ENCODE measurements at regions not wholly inside any gene's neighbourhood (a gene's known extent, or its start where the extent isn't known, plus 50 kb on each side); places are given as distances from the start of the nearest gene placed in this dataset.
"Not testable (repeated sequence)": the region's sequence is repeated elsewhere in the genome, so short reads cannot be mapped to it uniquely, and the experiment has no call there.

GRCh38 chr5:69001627-69002026 is 92.2 kb upstream of the SLC30A5 start:
- peaks cover 7% of the 10 kb centered on the region for H3K27me3 Mint-ChIP-seq (ENCODE audit: insufficient read depth)
- intact Hi-C loops (cut with micrococcal nuclease), result no loop called here
- H3K4me3 Mint-ChIP-seq, result no peak overlapping the region
- H3K27ac Mint-ChIP-seq, result no peak overlapping the region
- no peaks in the 10 kb centered on the region for H3K9me3 Mint-ChIP-seq
- H3K36me3 Mint-ChIP-seq (ENCODE audit: low read depth), result no peaks in the 10 kb centered on the region
- no peaks in the 10 kb centered on the region for H3K4me1 Mint-ChIP-seq (ENCODE audit: low read depth)
- no peak for DNase-seq (ENCODE audit: low spot score)

- no peak overlapping the region for H3K27ac Mint-ChIP-seq
- H3K9me3 Mint-ChIP-seq, result no peaks in the 10 kb centered on the region
- no peak for DNase-seq (ENCODE audit: low spot score)
- intact Hi-C loops (cut with micrococcal nuclease), result no loop called here
- H3K27me3 Mint-ChIP-seq (ENCODE audit: insufficient read depth), result peaks cover 13% of the 10 kb centered on the region
- no peaks in the 10 kb centered on the region for H3K4me1 Mint-ChIP-seq (ENCODE audit: low read depth)
- H3K36me3 Mint-ChIP-seq (ENCODE audit: low read depth), result no peaks in the 10 kb centered on the region
- no peak overlapping the region for H3K4me3 Mint-ChIP-seq
Measured at GRCh38 chr5:69004127-69004526, 89.7 kb upstream of the SLC30A5 start.

- no peaks in the 10 kb centered on the region for H3K9me3 Mint-ChIP-seq
Measured at GRCh38 chr5:69004676-69005075, 89.1 kb upstream of the SLC30A5 start.

GRCh38 chr5:69006030-69006429 is 87.8 kb upstream of the SLC30A5 start:
- Mint-ChIP-seq H3K9me3 (no peaks in the 10 kb centered on the region), H3K36me3 (ENCODE audit: low read depth) (no peaks in the 10 kb centered on the region), H3K27ac (no peak overlapping the region), H3K4me3 (no peak overlapping the region), H3K4me1 (ENCODE audit: low read depth) (no peaks in the 10 kb centered on the region), H3K27me3 (ENCODE audit: insufficient read depth) (peaks cover 16% of the 10 kb centered on the region)
- intact Hi-C loops (cut with micrococcal nuclease), result loop anchor here (5.0 kb wide), 1 partner anchor 544 kb away; no protein-coding TSS in a partner anchor
- no peak for DNase-seq (ENCODE audit: low spot score)

More at GRCh38 chr5:69004676-69005075, 89.1 kb upstream of the SLC30A5 start:
- Mint-ChIP-seq H3K27me3 (ENCODE audit: insufficient read depth) (peaks cover 13% of the 10 kb centered on the region), H3K27ac (no peak overlapping the region), H3K4me1 (ENCODE audit: low read depth) (no peaks in the 10 kb centered on the region), H3K4me3 (no peak overlapping the region), H3K36me3 (ENCODE audit: low read depth) (no peaks in the 10 kb centered on the region)
- no peak for DNase-seq (ENCODE audit: low spot score)
- intact Hi-C loops (cut with micrococcal nuclease), result loop anchor here (5.0 kb wide), 1 partner anchor 542 kb away; no protein-coding TSS in a partner anchor

GRCh38 chr5:69007163-69007562 is 86.7 kb upstream of the SLC30A5 start:
- no peaks in the 10 kb centered on the region for H3K9me3 Mint-ChIP-seq
- no peak overlapping the region for H3K4me3 Mint-ChIP-seq
- no peaks in the 10 kb centered on the region for H3K4me1 Mint-ChIP-seq (ENCODE audit: low read depth)
- no peaks in the 10 kb centered on the region for H3K36me3 Mint-ChIP-seq (ENCODE audit: low read depth)
- intact Hi-C loops (cut with micrococcal nuclease), result loop anchor here (1.0 to 5.0 kb wide), 2 partner anchors 545 to 720 kb away; no protein-coding TSS in a partner anchor
- peaks cover 16% of the 10 kb centered on the region for H3K27me3 Mint-ChIP-seq (ENCODE audit: insufficient read depth)
- DNase-seq (ENCODE audit: low spot score), result no peak
- no peak overlapping the region for H3K27ac Mint-ChIP-seq

- intact Hi-C loops (cut with micrococcal nuclease), result loop anchor here (1.0 to 5.0 kb wide), 2 partner anchors 546 to 721 kb away; no protein-coding TSS in a partner anchor
- H3K36me3 Mint-ChIP-seq (ENCODE audit: low read depth), result no peaks in the 10 kb centered on the region
- no peaks in the 10 kb centered on the region for H3K4me1 Mint-ChIP-seq (ENCODE audit: low read depth)
- H3K9me3 Mint-ChIP-seq, result no peaks in the 10 kb centered on the region
- H3K27me3 Mint-ChIP-seq (ENCODE audit: insufficient read depth), result peaks cover 16% of the 10 kb centered on the region
- no peak overlapping the region for H3K4me3 Mint-ChIP-seq
- no peak overlapping the region for H3K27ac Mint-ChIP-seq
- DNase-seq (ENCODE audit: low spot score), result peak; percentile 49
Measured at GRCh38 chr5:69007726-69008368, 86.0 kb upstream of the SLC30A5 start.

GRCh38 chr5:69010476-69010875 is 83.3 kb upstream of the SLC30A5 start:
- DNase-seq (ENCODE audit: low spot score), result no peak
- intact Hi-C loops (cut with micrococcal nuclease), result no loop called here
- H3K4me3 Mint-ChIP-seq, result no peak overlapping the region
- H3K9me3 Mint-ChIP-seq, result no peaks in the 10 kb centered on the region
- H3K27me3 Mint-ChIP-seq (ENCODE audit: insufficient read depth), result peaks cover 10% of the 10 kb centered on the region
- no peaks in the 10 kb centered on the region for H3K4me1 Mint-ChIP-seq (ENCODE audit: low read depth)
- H3K36me3 Mint-ChIP-seq (ENCODE audit: low read depth), result no peaks in the 10 kb centered on the region
- H3K27ac Mint-ChIP-seq, result no peak overlapping the region

- no peak overlapping the region for H3K27ac Mint-ChIP-seq
- intact Hi-C loops (cut with micrococcal nuclease), result no loop called here
- no peaks in the 10 kb centered on the region for H3K4me1 Mint-ChIP-seq (ENCODE audit: low read depth)
- no peak for DNase-seq (ENCODE audit: low spot score)
- no peaks in the 10 kb centered on the region for H3K9me3 Mint-ChIP-seq
- H3K27me3 Mint-ChIP-seq (ENCODE audit: insufficient read depth), result peaks cover 10% of the 10 kb centered on the region
- no peak overlapping the region for H3K4me3 Mint-ChIP-seq
- H3K36me3 Mint-ChIP-seq (ENCODE audit: low read depth), result no peaks in the 10 kb centered on the region
Measured at GRCh38 chr5:69011910-69012309, 81.9 kb upstream of the SLC30A5 start.

GRCh38 chr5:69013481-69013880 is 80.3 kb upstream of the SLC30A5 start:
- Mint-ChIP-seq H3K27ac (no peak overlapping the region), H3K4me1 (ENCODE audit: low read depth) (no peaks in the 10 kb centered on the region), H3K27me3 (ENCODE audit: insufficient read depth) (peaks cover 6% of the 10 kb centered on the region), H3K36me3 (ENCODE audit: low read depth) (no peaks in the 10 kb centered on the region), H3K4me3 (no peak overlapping the region), H3K9me3 (no peaks in the 10 kb centered on the region)
- intact Hi-C loops (cut with micrococcal nuclease), result no loop called here
- DNase-seq (ENCODE audit: low spot score), result no peak

GRCh38 chr5:69014007-69014406 is 79.8 kb upstream of the SLC30A5 start:
- H3K27ac Mint-ChIP-seq; H3K36me3 Mint-ChIP-seq (ENCODE audit: low read depth); H3K27me3 Mint-ChIP-seq (ENCODE audit: insufficient read depth); DNase-seq (ENCODE audit: low spot score); intact Hi-C loops (cut with micrococcal nuclease); H3K9me3 Mint-ChIP-seq; H3K4me3 Mint-ChIP-seq; H3K4me1 Mint-ChIP-seq (ENCODE audit: low read depth): not testable (repeated sequence)

- Mint-ChIP-seq H3K9me3 (no peaks in the 10 kb centered on the region), H3K27me3 (ENCODE audit: insufficient read depth) (peaks cover 18% of the 10 kb centered on the region)
- intact Hi-C loops (cut with micrococcal nuclease), result no loop called here
Measured at GRCh38 chr5:69019668-69020375, 74.0 kb upstream of the SLC30A5 start.

GRCh38 chr5:69024241-69024651 is 69.6 kb upstream of the SLC30A5 start:
- intact Hi-C loops (cut with micrococcal nuclease), result loop anchor here (1.0 kb wide), 1 partner anchor 210 kb away; the partner anchor contains the start of gene CDK7
- H3K4me1 Mint-ChIP-seq (ENCODE audit: low read depth), result peaks cover 4% of the 10 kb centered on the region
- H3K27ac Mint-ChIP-seq, result no peak overlapping the region
- peak; percentile 4 for DNase-seq (ENCODE audit: low spot score)
- H3K27me3 Mint-ChIP-seq (ENCODE audit: insufficient read depth), result peaks cover 28% of the 10 kb centered on the region
- H3K9me3 Mint-ChIP-seq, result no peaks in the 10 kb centered on the region
- H3K4me3 Mint-ChIP-seq, result no peak overlapping the region
- no peaks in the 10 kb centered on the region for H3K36me3 Mint-ChIP-seq (ENCODE audit: low read depth)

More at GRCh38 chr5:69019668-69020375, 74.0 kb upstream of the SLC30A5 start:
- Mint-ChIP-seq H3K4me3 (no peak overlapping the region), H3K36me3 (ENCODE audit: low read depth) (no peaks in the 10 kb centered on the region), H3K27ac (no peak overlapping the region), H3K4me1 (ENCODE audit: low read depth) (peaks cover 4% of the 10 kb centered on the region)
- no peak for DNase-seq (ENCODE audit: low spot score)

- H3K9me3 Mint-ChIP-seq, result no peaks in the 10 kb centered on the region
- no peaks in the 10 kb centered on the region for H3K36me3 Mint-ChIP-seq (ENCODE audit: low read depth)
- no peak for DNase-seq (ENCODE audit: low spot score)
- intact Hi-C loops (cut with micrococcal nuclease), result no loop called here
- H3K4me1 Mint-ChIP-seq (ENCODE audit: low read depth), result peaks cover 2% of the 10 kb centered on the region
- H3K4me3 Mint-ChIP-seq, result no peak overlapping the region
- H3K27me3 Mint-ChIP-seq (ENCODE audit: insufficient read depth), result peaks cover 24% of the 10 kb centered on the region
- H3K27ac Mint-ChIP-seq, result no peak overlapping the region
Measured at GRCh38 chr5:69029292-69029691, 64.5 kb upstream of the SLC30A5 start.
